Spleen (tissue), 7 donors: ENCODE measurements at regions not wholly inside any gene's neighbourhood (a gene's known extent, or its start where the extent isn't known, plus 50 kb on each side); places are given as distances from the start of the nearest gene placed in this dataset.

Source experiments
- POLR2A ChIP-seq, 3 donors: fragments of 450-650 bp; IDR thresholded peaks; one replicate each; pipeline ENCODE4 v1.5.1; 2017; ENCODE audit warnings: antibody characterized with exemption in 3 of 3, mild to moderate bottlenecking in 1 of 3
- TF ChIP-seq, protein P1 (sequence below), 11 experiments: fragments of 200-600 bp in 7 of 11; fragments of 450-650 bp in 4 of 11; sonication (generic) in 4 of 11; IDR thresholded peaks in 8 of 11; conservative IDR thresholded peaks in 3 of 11; 1 replicate in 7 of 11; 2 replicates in 4 of 11; pipeline versions ENCODE4 v1.4.0 to v1.8.0; 2016 to 2021; ENCODE audit warnings: antibody characterized with exemption in 11 of 11, inconsistent platforms in 4 of 11, mild to moderate bottlenecking in 1 of 11
- donor health status: DM: no; HTN: no; CAD: no; lungs with moderate emphysema.
- donor health status: DM: no; HTN: no; CAD: no.
- donor health status: DM: no; HTN: no; CAD: no.

DNA sequence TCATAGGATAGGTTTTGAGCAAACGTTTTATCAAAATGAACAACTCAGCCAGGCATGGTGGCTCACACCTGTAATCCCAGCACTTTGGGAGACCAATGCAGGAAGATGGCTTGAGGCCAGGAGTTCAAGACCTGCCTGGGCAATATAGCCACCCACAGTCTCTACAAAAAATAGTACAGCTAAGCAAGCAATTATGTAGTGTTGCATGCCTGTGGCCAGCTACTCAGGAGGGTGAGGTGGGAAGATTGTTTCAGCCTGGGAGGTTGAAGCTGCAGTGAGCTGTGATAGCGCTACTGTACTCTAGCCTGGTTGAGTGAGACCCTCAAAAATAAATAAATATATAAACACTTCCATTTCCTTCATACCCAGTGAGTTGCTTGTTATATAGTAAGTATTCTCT is 67.1 kb downstream of the LSMEM1 start:
- TF ChIP-seq, protein P1, sequence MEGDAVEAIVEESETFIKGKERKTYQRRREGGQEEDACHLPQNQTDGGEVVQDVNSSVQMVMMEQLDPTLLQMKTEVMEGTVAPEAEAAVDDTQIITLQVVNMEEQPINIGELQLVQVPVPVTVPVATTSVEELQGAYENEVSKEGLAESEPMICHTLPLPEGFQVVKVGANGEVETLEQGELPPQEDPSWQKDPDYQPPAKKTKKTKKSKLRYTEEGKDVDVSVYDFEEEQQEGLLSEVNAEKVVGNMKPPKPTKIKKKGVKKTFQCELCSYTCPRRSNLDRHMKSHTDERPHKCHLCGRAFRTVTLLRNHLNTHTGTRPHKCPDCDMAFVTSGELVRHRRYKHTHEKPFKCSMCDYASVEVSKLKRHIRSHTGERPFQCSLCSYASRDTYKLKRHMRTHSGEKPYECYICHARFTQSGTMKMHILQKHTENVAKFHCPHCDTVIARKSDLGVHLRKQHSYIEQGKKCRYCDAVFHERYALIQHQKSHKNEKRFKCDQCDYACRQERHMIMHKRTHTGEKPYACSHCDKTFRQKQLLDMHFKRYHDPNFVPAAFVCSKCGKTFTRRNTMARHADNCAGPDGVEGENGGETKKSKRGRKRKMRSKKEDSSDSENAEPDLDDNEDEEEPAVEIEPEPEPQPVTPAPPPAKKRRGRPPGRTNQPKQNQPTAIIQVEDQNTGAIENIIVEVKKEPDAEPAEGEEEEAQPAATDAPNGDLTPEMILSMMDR (IDR thresholded peaks at IDR 0.05 in 8 of 11, conservative IDR thresholded peaks at IDR 0.05 in 3 of 11): no peak
- no peak for TF ChIP-seq POLR2A (IDR thresholded peaks at IDR 0.05)
